ENCODE measurements at regions not wholly inside any gene's neighbourhood (a gene's known extent, or its start where the extent isn't known, plus 50 kb on each side); places are given as distances from the start of the nearest gene placed in this dataset.
"Not testable (repeated sequence)": the region's sequence is repeated elsewhere in the genome, so short reads cannot be mapped to it uniquely, and the experiment has no call there.

DNA sequence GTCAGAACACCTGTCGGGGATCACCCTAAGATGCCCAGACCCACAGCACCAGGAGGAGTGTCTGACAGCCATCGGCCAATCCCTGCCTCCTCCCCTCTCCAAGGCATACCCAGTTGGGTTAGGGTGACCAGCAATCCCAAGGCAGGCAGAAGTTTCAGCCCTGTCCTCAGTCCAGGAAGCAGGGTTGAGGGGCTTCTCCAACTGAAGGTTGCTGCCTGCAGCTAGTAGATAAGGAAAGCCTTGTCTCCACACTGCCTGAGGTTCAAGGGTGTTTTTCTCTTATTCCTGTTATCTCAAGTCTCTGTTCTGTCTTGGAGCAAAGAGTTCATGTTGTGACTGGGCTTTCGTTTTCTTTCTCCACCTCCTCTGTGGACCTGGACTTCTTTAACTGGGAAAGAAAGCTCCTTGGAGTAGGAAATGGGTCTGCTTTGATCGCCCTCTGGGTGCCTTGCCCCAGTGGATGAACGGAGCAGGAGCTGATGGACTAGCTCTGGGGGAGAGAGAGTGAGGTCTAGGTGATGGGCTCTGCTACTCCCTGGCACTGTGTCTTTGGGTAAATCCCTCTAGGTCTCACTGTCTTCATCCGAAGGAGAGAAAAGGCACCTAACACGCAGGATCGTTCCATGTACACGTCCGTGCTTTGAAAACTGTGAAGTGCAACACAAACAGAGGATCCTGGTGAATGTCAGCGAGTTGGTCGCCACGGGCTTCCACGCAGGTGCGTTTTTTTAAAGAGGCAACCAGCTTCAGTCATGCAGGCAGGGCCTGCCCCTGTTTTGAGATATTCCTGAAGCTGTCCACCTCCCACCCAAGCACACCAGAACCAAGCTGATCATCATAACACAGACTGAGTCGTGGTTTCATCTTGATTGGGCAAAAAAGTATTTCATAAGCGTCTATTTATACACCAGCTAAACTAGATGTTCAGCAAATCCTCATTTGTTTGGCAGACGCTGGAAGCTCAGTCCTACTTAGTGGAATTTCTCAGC lies 52.5 kb upstream of the FOXN3 start:
- CTCF ChIA-PET = no interaction called here
- POLR2A ChIA-PET = no interaction called here

DNA sequence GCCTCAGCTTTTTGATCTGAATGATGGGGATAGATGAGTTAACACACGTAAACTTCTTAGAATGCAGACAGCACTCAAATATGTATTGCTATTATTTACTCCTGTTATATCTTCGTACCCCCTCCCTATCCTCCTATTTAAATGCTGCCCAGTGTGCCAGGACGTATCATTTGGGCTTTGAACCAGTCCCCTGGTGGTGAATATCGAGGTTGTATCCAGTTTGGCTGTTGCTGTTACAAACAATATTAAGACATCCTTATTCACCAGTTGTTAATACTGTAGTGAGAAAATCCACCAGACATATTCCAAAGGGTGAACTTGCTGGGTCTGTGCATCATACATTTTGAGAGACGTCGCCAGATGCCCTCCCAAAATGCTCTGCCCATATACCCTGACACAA lies 51.5 kb upstream of the FOXN3 start:
- ChIA-PET POLR2A (no interaction called here), CTCF (no interaction called here)

- CTCF ChIA-PET = interaction anchor here (0.9 kb wide), 1 partner anchor 355 kb away, joined by 3 read pairs; no protein-coding TSS in a partner anchor
- POLR2A ChIA-PET = not testable (repeated sequence)
Observed at GRCh38 chr14:89468030-89468429, 51.0 kb upstream of the FOXN3 start.

- POLR2A ChIA-PET = interaction anchor here (0.6 kb wide), 1 partner anchor 284 kb away, joined by 3 read pairs; no protein-coding TSS in a partner anchor
Observed at GRCh38 chr14:89466944-89467343, 49.9 kb upstream of the FOXN3 start.

More at GRCh38 chr14:89466944-89467343, 49.9 kb upstream of the FOXN3 start:
- CTCF ChIA-PET = interaction anchor here (0.5 to 1.1 kb wide), 4 partner anchors 21 to 290 kb away, joined by 3 to 4 read pairs (median 3); no protein-coding TSS in a partner anchor

All from activated CD8-positive, alpha-beta memory T cell treated with anti-CD3 and anti-CD28 coated beads for 36 hours (primary cell).